NCI-H82 treated with DMSO at 0.1 percent for 48 hours (cell line): ENCODE measurements at regions not wholly inside any gene's neighbourhood (a gene's known extent, or its start where the extent isn't known, plus 50 kb on each side); places are given as distances from the start of the nearest gene placed in this dataset.
"Not testable (repeated sequence)": the region's sequence is repeated elsewhere in the genome, so short reads cannot be mapped to it uniquely, and the experiment has no call there.

Experiments used
- DNase-seq: peaks from one replicate; lab custom pipeline; 2025; ENCODE audit not compliant: unreplicated experiment; lab: John Stamatoyannopoulos, UW

DNA sequence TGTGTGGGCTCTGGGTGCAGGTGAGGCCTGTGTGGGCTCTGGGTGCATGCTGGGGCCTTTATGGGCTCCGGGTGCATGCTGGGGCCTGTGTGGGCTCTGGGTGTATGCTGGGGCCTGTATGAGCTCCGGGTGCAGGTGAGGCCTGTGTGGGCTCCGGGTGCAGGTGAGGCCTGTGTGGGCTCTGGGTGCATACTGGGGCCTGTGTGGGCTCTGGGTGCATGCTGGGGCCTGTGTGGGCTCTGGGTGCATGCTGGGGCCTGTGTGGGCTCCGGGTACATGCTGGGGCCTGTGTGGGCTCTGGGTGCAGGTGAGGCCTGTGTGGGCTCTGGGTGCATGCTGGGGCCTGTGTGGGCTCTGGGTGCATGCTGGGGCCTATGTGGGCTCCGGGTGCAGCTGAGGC, 80.5 kb upstream of the ACKR3 start:
- DNase-seq, result not testable (repeated sequence)

DNA sequence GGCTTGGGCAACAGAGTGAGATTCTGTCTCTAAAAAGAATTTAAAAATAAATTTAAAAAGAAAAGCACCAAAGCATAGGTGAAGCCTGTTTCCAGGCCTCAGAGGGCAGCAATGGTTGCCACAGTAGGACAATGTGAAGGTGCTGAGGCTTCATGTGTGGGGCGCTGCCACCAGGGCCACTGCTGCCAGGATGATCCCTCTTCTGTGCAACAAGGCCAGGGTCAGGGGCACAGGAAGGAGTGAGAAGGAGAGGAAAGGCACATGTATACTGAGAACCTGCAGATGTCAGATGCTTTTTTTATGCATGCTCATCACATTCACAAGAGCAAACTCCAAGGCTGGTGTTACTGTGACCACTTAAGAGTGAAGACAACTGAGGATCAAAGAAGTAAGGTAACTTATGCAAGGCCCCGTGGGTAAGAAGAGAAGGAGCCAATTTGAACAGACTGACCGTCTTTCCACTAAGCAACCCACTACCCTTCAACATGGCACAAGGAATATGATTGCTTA, 79.7 kb upstream of the ACKR3 start:
- no peak for DNase-seq

DNA sequence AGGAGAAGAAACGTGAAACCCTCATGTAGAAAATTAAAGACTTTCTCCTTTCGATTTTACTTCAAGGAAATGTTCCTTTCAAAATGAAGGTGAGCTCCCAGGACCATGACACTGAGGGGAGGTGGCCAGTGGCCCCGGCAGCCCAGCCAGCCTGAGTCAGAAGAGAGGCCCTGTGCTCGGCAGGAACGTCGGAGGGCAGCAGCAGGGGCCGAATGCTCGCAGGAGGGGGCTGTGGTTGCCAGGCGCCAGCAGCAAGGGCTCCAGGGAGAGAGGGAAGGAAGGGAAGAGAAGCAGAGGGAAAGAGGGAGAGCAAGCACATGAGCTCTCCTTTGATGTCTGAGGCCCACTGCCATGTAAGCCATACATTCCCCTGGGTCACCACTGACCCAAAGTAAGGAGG, 73.3 kb upstream of the ACKR3 start:
- no peak for DNase-seq

DNA sequence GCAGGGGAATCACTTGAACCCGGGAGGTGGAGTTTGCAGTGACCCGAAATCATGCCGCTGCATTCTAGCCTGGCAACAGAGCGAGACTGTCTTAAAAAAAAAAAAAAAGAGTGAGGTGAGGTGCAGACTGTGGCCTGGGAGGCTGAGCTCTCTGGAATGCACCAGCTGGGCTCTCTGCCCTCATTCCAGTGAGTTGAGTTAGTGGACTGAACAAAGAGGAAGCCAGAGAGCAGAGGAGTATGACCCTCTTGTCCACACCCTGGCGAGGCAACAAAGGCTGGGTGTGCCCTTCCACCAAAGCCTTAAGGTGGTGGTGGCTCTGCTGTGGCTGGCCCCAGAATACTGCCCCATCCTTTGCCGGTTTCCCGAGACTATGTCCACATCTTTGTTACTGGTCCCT, 71.3 kb upstream of the ACKR3 start:
- DNase-seq, result no peak

DNA sequence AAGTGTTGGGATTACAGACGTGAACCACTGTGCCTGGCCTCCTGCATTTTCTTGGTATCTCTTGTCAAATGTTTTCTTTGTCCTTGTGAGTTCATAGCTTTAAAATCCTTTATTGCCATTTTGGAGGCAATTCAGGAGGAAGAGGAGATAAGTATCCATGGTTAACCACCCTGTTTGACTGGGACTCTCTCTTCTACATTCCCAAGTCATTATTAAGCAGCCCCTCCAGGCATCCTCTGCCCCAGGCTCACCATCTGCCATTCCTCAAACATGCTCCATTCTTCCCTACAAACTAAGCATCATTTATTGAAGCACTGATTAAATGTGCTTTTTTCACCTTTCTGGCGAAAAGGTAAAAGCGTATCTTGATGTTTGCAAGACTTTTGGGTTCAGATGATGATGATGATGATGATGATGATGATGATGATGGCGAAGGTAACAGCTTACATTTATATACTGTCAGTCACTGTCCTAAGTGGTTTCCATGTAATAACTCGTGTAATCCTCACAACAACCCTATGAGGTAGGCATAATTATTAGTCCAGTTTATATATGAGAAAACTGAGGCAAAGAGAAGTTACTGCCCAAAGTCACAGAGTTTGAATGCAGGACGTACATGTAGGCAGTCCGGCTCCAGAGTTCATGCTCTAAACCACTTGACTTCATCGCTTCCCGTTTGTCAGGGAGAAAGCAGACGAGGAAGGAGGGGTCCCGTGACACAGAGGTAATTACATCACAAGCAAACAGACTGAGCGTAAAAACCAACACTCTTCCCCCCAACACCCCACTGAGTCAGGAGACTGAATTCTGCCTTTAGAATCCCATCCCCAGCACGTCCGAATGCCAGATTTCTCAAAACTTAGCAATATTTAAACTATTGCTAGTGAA, 69.7 kb upstream of the ACKR3 start:
- no peak for DNase-seq

DNA sequence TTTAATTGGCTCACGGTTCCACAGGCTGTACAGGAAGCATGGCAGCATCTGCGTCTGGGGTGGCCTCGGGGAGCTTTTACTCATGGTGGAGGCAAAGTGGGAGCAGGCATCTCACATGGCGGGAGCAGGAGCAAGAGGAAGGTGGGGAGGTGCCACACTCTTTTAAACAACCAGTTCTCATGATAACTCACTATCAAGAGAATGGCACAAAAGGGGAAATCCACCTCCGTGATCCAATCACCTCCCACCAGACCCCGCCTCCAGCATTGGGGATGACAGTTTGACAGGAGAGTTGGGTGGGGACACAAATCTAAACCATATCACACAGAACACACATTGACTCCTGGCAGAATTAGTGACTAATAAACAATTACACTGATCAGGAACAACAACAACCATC, 68.6 kb upstream of the ACKR3 start:
- DNase-seq, result no peak

DNA sequence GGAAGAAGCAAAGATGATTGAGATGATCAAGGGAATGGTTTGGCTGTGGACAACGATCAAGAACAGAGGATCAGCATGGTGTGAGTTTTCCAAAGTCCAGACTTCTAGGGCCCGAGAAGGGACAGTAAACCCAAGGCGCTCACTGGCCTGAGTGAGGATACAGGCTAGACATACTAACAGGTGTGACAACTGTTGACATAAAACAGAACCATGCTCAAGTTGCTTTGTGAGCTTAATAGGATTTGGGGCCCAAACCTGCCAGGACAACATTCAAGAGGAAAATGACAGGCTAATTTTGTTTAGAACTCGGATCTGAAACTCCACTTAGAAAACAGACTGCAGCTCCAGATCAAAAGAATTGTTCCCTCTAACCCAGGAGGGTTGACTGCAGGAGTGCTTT, 68.1 kb upstream of the ACKR3 start:
- no peak for DNase-seq

DNA sequence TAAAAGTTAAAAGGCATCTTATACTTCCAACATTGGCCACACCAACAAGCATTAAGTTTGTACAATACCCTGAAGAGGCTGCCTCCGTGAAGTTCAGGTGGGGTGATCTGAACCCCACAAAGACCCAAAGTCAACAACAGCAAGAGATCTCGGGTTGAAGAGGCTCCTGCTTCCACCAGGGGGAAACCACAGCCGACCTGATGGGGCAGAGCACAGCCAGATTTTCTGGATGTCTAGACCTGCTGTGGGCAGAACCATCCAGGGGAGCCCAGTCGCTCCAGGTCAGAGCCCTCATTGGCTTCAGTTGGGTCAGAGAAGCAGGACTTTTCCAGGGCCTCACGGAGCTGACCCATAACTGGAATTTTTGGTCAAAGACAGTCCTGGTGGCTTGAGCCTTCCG, 66.5 kb upstream of the ACKR3 start:
- DNase-seq, result no peak

DNA sequence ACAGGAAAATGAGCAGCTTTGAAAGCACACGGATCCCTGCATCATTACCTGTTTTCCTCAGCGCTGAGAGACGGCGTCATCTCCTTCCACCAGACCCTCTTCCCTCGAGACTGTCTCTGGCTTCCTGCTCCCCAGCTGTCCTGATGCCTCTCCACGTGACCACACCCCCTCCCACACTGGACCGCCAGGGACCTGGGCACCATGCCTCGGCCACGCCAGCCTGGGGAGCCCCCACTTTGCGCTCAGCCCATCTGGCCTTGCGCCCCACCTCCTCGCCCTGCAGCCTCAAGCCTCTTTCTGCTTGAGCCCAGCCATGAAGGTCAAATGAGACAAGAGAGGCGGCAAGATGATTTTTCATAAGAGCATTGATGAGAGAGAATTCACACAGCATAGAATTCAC, 66.0 kb upstream of the ACKR3 start:
- no peak for DNase-seq

DNA sequence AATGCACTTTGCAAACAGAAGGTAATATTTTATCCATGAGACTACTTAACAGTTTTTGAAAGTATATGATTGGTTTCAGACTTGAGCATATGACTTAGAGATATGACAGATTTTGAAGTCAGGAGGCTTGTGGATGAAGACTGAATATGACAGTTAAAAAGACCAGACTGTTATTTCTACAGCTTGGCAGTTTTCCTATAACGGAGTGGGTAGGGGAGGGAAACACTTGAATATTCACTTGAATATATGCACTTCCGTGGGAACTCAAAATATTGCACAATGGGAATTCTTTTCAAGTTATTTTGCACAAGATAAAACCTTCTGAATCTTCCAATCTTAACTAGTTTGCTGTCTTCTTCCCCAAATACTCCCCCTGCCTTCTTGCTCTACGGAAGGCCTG, 64.6 kb upstream of the ACKR3 start:
- DNase-seq, result no peak

DNA sequence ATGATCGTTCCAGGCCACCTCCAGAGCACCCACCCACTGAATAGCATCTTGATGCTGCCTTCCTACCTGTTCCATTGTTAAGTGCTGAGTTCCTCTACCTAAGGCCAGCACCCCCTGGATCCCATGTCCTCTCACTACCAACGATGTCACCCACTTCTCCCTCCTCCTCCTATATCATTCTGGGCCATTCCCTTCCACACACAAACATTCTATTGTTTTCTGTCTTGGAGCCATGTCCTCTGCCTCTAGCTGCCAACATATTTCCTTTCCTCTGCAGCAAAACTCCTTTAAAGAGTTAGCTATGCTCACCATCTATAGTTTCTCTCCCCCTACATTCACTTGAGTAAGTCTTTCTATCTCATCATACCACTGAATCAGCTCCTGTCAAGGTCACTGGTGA, 64.0 kb upstream of the ACKR3 start:
- no peak for DNase-seq

DNA sequence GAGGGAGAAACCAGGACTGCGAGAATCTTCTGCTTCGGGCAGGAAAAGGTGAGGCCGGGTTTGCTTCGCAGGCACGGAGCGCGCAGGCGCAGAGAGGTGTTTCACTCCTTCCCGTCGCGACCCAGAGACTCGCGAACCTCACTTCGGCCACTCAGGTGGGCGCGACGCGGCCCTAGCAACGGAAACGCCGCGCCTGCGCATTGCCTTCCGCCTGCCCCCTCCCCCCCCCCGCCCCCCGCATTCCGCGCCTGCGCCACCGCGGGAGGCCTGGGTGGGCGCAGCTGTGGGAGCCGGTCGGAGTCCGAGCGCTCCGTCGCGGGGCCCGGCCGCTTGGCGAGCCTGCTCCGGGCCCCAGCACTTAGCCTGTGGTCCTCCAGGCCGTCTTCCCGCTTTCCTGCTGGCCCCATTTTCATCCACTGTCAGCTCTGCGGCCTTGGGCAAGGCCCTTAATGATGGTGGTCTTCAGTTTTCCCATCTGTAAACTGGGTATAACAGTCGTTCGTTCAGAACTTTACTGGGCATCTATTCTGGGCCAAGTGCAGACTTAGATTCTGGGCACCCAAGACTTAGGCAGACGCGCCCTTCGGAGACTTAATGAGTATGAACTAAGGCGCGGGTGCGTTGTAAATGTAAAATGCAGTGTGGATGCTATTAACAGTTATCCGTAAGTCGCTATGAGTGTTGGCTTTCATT, 62.1 kb upstream of the ACKR3 start:
- DNase-seq, result no peak

DNA sequence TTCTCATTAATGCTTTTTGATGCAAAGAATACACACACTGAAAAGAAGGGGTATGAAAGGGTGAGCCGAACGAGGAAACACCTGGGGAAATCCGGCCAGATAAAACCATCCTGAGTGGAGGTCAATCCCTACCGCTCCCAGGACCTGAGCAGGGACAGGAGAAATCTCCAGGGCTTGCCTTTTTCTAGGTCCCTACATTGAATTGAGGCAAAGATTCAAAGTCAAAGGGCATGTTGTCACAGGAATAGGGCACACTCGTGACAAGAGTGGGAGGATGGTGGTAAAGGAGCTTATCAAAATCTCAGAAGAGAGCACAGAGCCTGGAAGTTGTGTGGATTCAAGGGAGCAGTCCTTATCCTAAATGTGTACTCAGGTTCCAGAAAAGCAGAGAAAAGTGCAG, 61.2 kb upstream of the ACKR3 start:
- no peak for DNase-seq

DNA sequence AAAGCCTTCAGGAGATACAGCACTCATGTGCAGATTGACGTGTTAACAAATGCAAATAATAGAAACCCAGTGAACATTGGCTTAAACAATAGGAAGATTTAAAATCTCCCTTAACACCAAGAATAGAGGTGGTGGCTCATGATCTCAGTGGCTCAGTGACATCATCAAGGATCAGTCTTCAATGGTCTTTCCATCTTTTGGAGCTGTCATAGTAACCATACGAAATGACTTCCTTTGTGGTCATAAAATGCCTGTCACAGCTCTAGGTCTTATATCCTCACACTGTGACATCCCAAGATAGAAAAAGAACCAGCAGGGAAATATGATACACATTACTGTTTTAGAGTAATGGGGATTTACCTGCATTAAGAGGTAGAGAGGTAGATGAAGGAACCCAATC, 59.6 kb upstream of the ACKR3 start:
- no peak for DNase-seq

DNA sequence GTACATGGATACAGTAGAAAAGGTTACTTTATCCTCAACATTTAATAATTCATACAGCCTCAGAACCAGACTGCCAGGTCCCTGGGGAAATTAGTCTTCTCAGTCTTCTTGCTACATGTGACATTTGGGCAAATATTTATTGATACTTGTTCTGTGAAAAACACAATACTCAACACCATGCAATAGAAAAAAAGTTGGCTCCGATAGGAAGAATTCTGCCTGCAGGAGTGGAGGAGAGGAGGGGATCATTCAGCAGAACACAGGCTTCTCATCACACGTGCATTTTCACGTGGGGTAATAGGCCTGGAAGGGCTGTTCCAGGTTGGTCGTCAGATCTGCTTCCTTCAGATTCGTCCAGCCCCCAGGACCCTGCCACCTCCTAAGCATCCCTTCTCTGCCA, 58.4 kb upstream of the ACKR3 start:
- no peak for DNase-seq

DNA sequence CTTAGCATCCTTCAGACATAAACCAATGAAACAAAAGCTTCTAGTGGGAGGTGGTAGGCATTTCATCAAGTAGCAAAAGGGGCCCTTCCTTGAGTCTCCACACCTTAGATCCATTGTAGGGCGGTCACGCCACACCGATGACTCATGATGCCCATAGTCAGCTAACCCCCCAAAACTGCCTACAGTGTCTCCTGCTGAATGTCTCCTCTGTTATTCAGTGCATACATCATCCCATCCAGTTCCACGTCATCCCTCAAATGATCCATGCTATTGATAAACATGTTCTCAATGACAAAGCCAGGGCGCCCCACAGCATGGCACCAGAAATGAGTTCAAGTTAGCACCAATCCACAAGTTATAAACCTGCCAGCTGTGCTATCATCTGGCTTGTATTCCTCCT, 57.4 kb upstream of the ACKR3 start:
- no peak for DNase-seq

DNA sequence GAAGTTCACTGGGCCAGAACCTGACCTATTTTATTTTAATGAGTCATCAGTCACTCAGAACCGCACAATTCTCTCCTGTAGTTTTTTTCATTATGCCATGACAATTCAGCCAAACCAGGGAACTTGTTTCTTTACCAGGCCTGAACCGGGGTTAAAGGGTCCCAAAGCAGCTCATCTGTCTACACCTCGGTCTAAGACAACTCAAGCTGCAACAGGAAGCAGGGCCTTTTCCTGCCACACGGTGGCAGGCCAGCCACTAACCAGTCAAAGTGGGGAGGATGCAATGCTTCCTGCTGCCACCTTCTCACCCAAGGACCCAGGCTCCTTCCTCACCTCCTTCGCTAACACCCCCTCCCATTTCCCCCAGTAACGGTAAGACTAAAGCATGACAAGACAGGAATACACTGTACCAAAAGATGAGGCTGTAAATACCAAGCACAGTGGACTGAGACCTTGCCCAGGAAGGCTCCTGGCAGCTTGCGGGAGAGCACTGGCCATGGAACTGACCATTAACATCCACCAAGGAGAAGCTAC, 56.7 kb upstream of the ACKR3 start:
- no peak for DNase-seq

DNA sequence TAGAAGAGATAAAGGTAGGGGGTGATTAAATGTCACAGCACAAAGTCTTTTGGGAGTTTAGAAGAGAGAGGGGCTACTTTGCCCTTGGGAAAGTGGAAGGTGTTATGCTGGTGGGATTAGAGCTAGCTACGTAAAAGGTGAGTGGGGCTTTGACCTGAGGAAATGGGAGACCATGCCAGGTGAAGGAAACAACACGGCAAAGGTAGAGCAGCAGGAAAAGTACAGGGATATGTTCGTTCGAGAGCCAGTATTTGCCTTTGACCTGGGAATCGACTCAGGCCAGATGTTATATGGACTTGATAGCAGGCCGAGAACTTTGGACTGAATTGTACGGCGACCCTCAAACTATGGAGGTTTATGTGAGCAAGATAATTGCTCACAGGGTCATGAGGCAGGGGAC, 55.7 kb upstream of the ACKR3 start:
- DNase-seq, result no peak

DNA sequence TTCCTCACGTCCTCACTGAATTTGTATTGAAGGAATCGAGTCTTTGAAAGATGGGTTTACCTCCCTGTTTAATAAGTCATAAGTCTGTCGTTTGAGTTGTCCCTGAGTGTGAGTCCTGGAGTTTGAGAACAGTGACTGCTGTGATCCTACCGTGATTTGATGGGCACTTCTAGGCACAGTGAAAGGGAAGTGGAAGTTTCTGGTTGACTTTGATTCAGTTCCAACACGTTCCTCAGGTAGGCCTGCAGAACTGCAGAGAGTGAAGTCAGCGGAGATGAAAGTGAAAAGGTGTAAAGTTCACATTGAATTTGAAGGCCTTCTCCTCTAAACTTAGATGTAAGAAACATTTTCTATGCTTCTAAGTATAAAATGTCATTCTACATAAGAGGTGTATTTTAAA, 52.9 kb upstream of the ACKR3 start:
- DNase-seq, result no peak

DNA sequence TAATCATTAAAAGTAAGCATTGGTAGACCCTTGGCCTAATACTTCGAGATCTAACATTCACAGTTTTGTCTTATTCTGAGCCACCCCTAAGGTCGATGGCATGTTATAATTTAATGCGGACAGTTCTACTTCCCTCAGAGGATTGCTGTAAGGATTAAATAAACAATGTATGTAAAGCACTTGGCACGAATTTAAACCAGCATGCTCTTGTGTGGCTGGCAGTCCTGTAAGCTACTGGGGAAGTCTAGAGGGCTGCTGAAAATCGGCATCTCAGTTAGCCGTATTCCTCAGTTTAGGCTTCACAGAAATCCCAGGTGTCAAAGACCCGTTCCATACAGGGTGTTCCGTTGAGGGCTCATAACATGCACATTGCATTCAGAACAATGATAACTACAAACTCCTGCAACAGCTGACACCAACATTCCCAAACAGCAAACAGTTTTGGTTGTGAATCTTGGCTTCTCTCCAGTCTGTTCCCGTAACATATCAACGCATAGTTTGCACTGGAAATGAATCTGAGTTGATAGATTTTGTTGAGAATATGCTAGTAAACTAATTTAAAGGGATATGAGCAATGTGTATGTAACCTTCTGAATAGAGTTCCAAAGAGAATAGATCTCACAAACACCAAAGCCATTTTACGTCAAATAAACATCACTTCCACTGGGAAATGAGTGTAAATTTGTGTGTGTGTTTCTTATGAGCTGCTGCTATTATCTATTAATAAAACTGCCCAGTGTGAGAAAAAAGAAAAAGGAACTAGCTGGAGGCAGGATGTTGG, 52.2 kb upstream of the ACKR3 start:
- DNase-seq, result no peak
